22Rv1 (cell line): ENCODE measurements at regions not wholly inside any gene's neighbourhood (a gene's known extent, or its start where the extent isn't known, plus 50 kb on each side); places are given as distances from the start of the nearest gene placed in this dataset.

Experiments used
- ZFX ChIP-seq: fragments of 450-650 bp; IDR thresholded peaks from 2 replicates; pipeline ENCODE4 v1.6.1; 2017; ENCODE audit warnings: antibody characterized with exemption, borderline replicate concordance
- TF ChIP-seq, protein P1 (sequence below): fragments of 450-650 bp; IDR thresholded peaks from 2 replicates; pipeline ENCODE4 v1.5.1; 2017; ENCODE audit warnings: mild to moderate bottlenecking

DNA sequence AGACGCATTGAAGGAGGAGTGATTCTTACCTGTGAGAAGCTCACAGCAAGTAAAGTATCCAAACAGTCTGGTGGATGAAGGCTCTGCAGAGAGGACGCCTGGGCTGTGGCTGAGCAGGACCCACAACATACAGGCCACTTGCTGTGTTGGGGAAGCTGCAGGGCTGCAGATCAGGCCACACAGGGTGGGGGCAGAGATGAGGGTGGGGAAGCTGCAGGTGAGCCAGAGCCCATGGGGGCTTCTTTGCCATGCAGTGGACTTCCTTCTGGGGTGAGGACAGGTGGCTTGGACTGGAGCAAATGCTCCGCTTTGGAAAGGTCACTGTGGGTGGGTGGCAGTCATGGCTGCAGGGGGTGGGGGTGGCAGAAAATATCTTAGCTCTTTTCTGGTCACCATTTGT, 214.8 kb downstream of the GLRX3 start:
- TF ChIP-seq, protein P1, sequence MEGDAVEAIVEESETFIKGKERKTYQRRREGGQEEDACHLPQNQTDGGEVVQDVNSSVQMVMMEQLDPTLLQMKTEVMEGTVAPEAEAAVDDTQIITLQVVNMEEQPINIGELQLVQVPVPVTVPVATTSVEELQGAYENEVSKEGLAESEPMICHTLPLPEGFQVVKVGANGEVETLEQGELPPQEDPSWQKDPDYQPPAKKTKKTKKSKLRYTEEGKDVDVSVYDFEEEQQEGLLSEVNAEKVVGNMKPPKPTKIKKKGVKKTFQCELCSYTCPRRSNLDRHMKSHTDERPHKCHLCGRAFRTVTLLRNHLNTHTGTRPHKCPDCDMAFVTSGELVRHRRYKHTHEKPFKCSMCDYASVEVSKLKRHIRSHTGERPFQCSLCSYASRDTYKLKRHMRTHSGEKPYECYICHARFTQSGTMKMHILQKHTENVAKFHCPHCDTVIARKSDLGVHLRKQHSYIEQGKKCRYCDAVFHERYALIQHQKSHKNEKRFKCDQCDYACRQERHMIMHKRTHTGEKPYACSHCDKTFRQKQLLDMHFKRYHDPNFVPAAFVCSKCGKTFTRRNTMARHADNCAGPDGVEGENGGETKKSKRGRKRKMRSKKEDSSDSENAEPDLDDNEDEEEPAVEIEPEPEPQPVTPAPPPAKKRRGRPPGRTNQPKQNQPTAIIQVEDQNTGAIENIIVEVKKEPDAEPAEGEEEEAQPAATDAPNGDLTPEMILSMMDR: no peak
- TF ChIP-seq ZFX: no peak
